ENCODE measurements at regions not wholly inside any gene's neighbourhood (a gene's known extent, or its start where the extent isn't known, plus 50 kb on each side); places are given as distances from the start of the nearest gene placed in this dataset.

DNA sequence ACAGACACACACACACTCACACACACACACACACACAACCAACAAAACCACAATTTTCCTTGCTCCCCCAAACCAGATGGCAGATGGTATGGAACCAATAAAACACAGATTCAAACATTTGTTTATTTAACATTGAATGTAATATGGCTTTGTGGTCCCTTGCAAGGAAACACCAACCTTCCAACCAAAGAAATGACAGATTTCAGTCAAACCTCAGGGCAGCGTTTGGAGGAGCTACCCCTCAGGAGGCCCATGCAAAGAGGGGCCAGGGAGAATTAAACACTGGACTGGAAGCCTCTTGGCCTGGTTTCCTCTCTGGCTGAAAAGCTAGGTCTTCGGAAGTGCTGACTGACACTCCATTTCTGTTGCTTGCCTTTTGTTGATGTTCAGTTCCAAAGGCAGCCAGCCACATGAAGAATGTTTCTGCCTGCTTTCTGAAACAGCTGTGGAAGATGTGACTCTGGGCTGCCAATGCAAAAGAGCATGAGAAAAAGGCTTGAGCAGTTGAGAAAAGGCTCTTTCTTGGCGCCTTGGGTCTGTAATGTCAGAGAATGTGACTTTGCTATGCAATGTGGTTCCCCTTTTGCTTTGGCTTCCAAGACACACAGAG lies 296.1 kb downstream of the RPLP1 start:
- TF ChIP-seq, protein P1, sequence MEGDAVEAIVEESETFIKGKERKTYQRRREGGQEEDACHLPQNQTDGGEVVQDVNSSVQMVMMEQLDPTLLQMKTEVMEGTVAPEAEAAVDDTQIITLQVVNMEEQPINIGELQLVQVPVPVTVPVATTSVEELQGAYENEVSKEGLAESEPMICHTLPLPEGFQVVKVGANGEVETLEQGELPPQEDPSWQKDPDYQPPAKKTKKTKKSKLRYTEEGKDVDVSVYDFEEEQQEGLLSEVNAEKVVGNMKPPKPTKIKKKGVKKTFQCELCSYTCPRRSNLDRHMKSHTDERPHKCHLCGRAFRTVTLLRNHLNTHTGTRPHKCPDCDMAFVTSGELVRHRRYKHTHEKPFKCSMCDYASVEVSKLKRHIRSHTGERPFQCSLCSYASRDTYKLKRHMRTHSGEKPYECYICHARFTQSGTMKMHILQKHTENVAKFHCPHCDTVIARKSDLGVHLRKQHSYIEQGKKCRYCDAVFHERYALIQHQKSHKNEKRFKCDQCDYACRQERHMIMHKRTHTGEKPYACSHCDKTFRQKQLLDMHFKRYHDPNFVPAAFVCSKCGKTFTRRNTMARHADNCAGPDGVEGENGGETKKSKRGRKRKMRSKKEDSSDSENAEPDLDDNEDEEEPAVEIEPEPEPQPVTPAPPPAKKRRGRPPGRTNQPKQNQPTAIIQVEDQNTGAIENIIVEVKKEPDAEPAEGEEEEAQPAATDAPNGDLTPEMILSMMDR (IDR thresholded peaks at IDR 0.05): no peak
- TF ChIP-seq ZFX (IDR thresholded peaks at IDR 0.05; ENCODE audit: borderline replicate concordance): no peak

All from 22Rv1 (cell line).